ENCODE measurements at regions not wholly inside any gene's neighbourhood (a gene's known extent, or its start where the extent isn't known, plus 50 kb on each side); places are given as distances from the start of the nearest gene placed in this dataset.

- no peak for DNase-seq (ENCODE audit: low read depth in 4 of 6, low spot score in 6 of 6)
- Histone ChIP-seq H3K27ac (ENCODE audit: low read depth, low read length) (no peak overlapping the region), H3K9me3 (ENCODE audit: control insufficient read depth, insufficient read depth, low read length) (peaks cover 2% of the 10 kb centered on the region), H3K36me3 (ENCODE audit: control insufficient read depth, insufficient read depth, low read length) (no peaks in the 10 kb centered on the region), H3K4me3 (ENCODE audit: low read depth, low read length) (no peak overlapping the region), H3K27me3 (ENCODE audit: control insufficient read depth, insufficient read depth, low read length) (no peaks in the 10 kb centered on the region), H3K4me1 (ENCODE audit: control insufficient read depth, insufficient read depth, low read length) (no peaks in the 10 kb centered on the region)
These were observed 436.4 kb downstream of the RFC3 start for GRCh38 chr13:34254366-34254765.

GRCh38 chr13:34255711-34256110, 437.8 kb downstream of the RFC3 start:
- DNase-seq (ENCODE audit: low read depth in 4 of 6, low spot score in 6 of 6): no peak
- H3K9me3 ChIP-seq (ENCODE audit: control insufficient read depth, insufficient read depth, low read length): peaks cover 2% of the 10 kb centered on the region
- H3K36me3 ChIP-seq (ENCODE audit: control insufficient read depth, insufficient read depth, low read length): no peaks in the 10 kb centered on the region

DNA sequence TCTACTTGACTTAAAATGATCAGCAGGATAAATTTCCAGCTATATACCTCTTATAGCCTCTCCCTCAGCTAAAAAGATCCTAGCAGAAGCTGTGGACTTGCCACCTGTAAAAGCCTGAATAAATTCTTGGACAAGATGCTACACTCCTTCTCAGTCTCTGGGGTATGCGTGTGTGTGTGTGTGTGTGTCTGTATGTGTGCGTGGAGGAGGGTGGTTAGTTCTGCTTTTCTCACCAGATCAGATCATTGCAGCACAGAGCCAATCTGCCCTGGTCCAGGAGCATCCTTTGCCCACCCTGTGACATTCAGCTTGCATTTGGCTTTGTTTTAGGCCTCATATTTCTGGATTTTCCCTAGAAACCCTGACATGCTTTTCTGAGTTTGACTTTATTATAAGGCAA, 438.3 kb downstream of the RFC3 start:
- Histone ChIP-seq H3K27ac (ENCODE audit: low read depth, low read length) (no peak overlapping the region), H3K4me3 (ENCODE audit: low read depth, low read length) (no peak overlapping the region), H3K27me3 (ENCODE audit: control insufficient read depth, insufficient read depth, low read length) (no peaks in the 10 kb centered on the region), H3K36me3 (ENCODE audit: control insufficient read depth, insufficient read depth, low read length) (no peaks in the 10 kb centered on the region), H3K4me1 (ENCODE audit: control insufficient read depth, insufficient read depth, low read length) (no peaks in the 10 kb centered on the region), H3K9me3 (ENCODE audit: control insufficient read depth, insufficient read depth, low read length) (peaks cover 2% of the 10 kb centered on the region)
- WGBS (ENCODE audit: insufficient coverage): no CpG with 5 or more reads among the region's 2 CpGs
- no peak for DNase-seq (ENCODE audit: low read depth in 4 of 6, low spot score in 6 of 6)

More at GRCh38 chr13:34255711-34256110, 437.8 kb downstream of the RFC3 start:
- no peaks in the 10 kb centered on the region for H3K4me1 ChIP-seq (ENCODE audit: control insufficient read depth, insufficient read depth, low read length)
- 58% methylated on average over 2 of the region's 3 CpGs for WGBS (ENCODE audit: insufficient coverage)
- no peaks in the 10 kb centered on the region for H3K27me3 ChIP-seq (ENCODE audit: control insufficient read depth, insufficient read depth, low read length)
- H3K4me3 ChIP-seq (ENCODE audit: low read depth, low read length): no peak overlapping the region
- no peak overlapping the region for H3K27ac ChIP-seq (ENCODE audit: low read depth, low read length)

GRCh38 chr13:34257966-34258365, 440.0 kb downstream of the RFC3 start:
- Histone ChIP-seq H3K4me1 (ENCODE audit: control insufficient read depth, insufficient read depth, low read length) (no peaks in the 10 kb centered on the region), H3K36me3 (ENCODE audit: control insufficient read depth, insufficient read depth, low read length) (no peaks in the 10 kb centered on the region), H3K9me3 (ENCODE audit: control insufficient read depth, insufficient read depth, low read length) (peaks cover 2% of the 10 kb centered on the region), H3K27ac (ENCODE audit: low read depth, low read length) (no peak overlapping the region), H3K4me3 (ENCODE audit: low read depth, low read length) (no peak overlapping the region), H3K27me3 (ENCODE audit: control insufficient read depth, insufficient read depth, low read length) (no peaks in the 10 kb centered on the region)
- WGBS (ENCODE audit: insufficient coverage): no CpG with 5 or more reads among the region's 4 CpGs
- no peak for DNase-seq (ENCODE audit: low read depth in 4 of 6, low spot score in 6 of 6)

DNA sequence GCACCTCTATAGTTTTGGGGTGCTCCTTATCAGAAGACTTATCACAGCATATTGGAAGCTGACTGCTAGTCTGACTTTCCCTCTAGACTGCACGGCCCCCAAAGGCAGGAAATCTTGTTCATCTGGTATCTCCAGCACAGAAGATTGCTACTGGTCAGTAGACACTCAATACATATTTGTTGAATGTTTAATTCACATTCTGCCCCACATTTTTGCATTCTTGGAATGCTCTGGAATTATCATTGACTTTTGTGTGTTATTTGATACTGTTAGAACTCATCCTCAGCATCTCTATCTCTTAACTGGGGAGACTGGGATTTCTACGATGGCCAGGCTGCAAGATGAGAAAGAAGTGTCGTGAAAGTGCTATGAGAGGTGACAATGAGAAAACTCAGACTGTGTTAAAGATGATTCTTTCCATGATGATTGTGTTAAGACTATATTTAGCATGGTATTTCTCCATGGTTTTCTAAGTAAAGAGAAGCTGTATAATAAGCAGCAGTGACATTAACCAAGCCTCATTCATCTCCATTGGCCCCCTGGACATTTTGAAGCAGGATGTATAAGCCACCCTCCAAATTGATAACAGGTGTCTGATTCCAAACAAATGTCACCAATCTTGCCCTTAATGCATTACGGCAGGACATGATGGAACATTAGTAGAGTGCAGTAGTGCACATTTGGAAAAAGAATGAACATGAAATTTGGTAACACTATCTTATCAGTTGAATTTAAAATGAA, 440.9 kb downstream of the RFC3 start:
- no peaks in the 10 kb centered on the region for H3K4me1 ChIP-seq (ENCODE audit: control insufficient read depth, insufficient read depth, low read length)
- H3K27me3 ChIP-seq (ENCODE audit: control insufficient read depth, insufficient read depth, low read length): no peaks in the 10 kb centered on the region
- no peak overlapping the region for H3K27ac ChIP-seq (ENCODE audit: low read depth, low read length)
- no CpG with 5 or more reads among the region's 4 CpGs for WGBS (ENCODE audit: insufficient coverage)
- H3K9me3 ChIP-seq (ENCODE audit: control insufficient read depth, insufficient read depth, low read length): peaks cover 2% of the 10 kb centered on the region
- no peak overlapping the region for H3K4me3 ChIP-seq (ENCODE audit: low read depth, low read length)
- no peaks in the 10 kb centered on the region for H3K36me3 ChIP-seq (ENCODE audit: control insufficient read depth, insufficient read depth, low read length)
- peak in 1 of 6 donors; percentile 28 for DNase-seq (ENCODE audit: low read depth in 4 of 6, low spot score in 6 of 6)

- no peak overlapping the region for H3K27ac ChIP-seq (ENCODE audit: low read depth, low read length)
- H3K27me3 ChIP-seq (ENCODE audit: control insufficient read depth, insufficient read depth, low read length): no peaks in the 10 kb centered on the region
- 75% methylated on average over 3 of the region's 4 CpGs for WGBS (ENCODE audit: insufficient coverage)
- no peaks in the 10 kb centered on the region for H3K36me3 ChIP-seq (ENCODE audit: control insufficient read depth, insufficient read depth, low read length)
- no peaks in the 10 kb centered on the region for H3K9me3 ChIP-seq (ENCODE audit: control insufficient read depth, insufficient read depth, low read length)
- no peak for DNase-seq (ENCODE audit: low read depth in 4 of 6, low spot score in 6 of 6)
- no peak overlapping the region for H3K4me3 ChIP-seq (ENCODE audit: low read depth, low read length)
- no peaks in the 10 kb centered on the region for H3K4me1 ChIP-seq (ENCODE audit: control insufficient read depth, insufficient read depth, low read length)
These were observed 445.7 kb downstream of the RFC3 start for GRCh38 chr13:34263681-34264080.

DNA sequence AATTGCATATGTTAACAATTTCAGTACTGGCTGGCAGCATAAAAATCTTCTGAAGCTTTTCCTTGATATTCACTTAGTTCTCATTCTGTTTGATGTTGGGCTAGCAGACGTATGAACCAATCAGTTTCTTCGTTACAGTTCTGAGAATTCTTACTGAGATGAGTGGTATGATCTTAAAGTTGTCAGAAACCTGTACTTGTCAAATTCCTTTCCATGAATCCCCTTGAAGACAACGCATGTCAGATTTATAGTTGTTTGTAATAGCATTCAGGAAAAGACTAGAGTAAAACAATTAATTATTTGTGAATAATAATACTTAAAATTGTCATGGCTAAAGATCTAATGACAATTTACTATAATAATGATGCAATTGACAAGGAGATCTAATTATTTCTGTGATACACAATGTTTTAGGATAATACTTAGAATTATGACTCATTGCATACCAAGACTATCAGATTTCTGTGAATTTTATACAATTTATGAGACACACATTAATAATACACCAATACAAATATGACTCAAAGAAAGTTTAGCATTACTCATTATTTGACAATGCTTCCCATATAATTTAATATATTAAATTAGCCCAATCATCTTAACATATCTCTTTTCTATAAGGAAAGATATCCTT, 447.2 kb downstream of the RFC3 start:
- Histone ChIP-seq H3K9me3 (ENCODE audit: control insufficient read depth, insufficient read depth, low read length) (no peaks in the 10 kb centered on the region), H3K36me3 (ENCODE audit: control insufficient read depth, insufficient read depth, low read length) (no peaks in the 10 kb centered on the region), H3K27ac (ENCODE audit: low read depth, low read length) (no peak overlapping the region), H3K4me3 (ENCODE audit: low read depth, low read length) (no peak overlapping the region), H3K27me3 (ENCODE audit: control insufficient read depth, insufficient read depth, low read length) (no peaks in the 10 kb centered on the region), H3K4me1 (ENCODE audit: control insufficient read depth, insufficient read depth, low read length) (no peaks in the 10 kb centered on the region)
- no CpG with 5 or more reads among the region's 3 CpGs for WGBS (ENCODE audit: insufficient coverage)
- DNase-seq (ENCODE audit: low read depth in 4 of 6, low spot score in 6 of 6): no peak

GRCh38 chr13:34276764-34277163, 458.8 kb downstream of the RFC3 start:
- H3K27ac ChIP-seq (ENCODE audit: low read depth, low read length): no peak overlapping the region
- H3K27me3 ChIP-seq (ENCODE audit: control insufficient read depth, insufficient read depth, low read length): no peaks in the 10 kb centered on the region
- H3K4me1 ChIP-seq (ENCODE audit: control insufficient read depth, insufficient read depth, low read length): no peaks in the 10 kb centered on the region
- no peaks in the 10 kb centered on the region for H3K9me3 ChIP-seq (ENCODE audit: control insufficient read depth, insufficient read depth, low read length)
- no CpG with 5 or more reads among the region's 3 CpGs for WGBS (ENCODE audit: insufficient coverage)
- no peaks in the 10 kb centered on the region for H3K36me3 ChIP-seq (ENCODE audit: control insufficient read depth, insufficient read depth, low read length)
- H3K4me3 ChIP-seq (ENCODE audit: low read depth, low read length): no peak overlapping the region
- no peak for DNase-seq (ENCODE audit: low read depth in 4 of 6, low spot score in 6 of 6)

DNA sequence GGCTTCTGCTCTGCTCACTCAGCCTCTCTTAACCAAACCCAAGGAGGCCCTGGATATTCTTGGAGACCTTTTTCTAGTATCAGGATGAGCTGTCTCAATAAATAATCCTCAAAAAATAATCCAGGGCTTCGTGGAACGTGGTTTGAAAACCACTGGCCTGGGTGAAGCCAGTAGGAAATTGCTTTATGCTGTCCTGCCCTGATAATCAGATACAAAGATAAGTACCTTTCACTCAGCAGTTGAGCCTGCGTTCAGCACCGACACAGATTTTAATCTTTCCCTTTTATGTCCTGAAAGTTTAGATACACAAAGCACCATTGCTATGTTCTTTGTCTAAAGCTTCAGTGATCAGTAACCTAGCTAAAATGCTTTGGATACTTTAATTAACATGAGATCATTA, 460.0 kb downstream of the RFC3 start:
- DNase-seq (ENCODE audit: low read depth in 4 of 6, low spot score in 6 of 6): peak in 1 of 6 donors; percentile 6
- Histone ChIP-seq H3K4me3 (ENCODE audit: low read depth, low read length) (no peak overlapping the region), H3K9me3 (ENCODE audit: control insufficient read depth, insufficient read depth, low read length) (no peaks in the 10 kb centered on the region), H3K36me3 (ENCODE audit: control insufficient read depth, insufficient read depth, low read length) (no peaks in the 10 kb centered on the region), H3K4me1 (ENCODE audit: control insufficient read depth, insufficient read depth, low read length) (no peaks in the 10 kb centered on the region), H3K27me3 (ENCODE audit: control insufficient read depth, insufficient read depth, low read length) (no peaks in the 10 kb centered on the region), H3K27ac (ENCODE audit: low read depth, low read length) (no peak overlapping the region)
- no CpG with 5 or more reads among the region's 4 CpGs for WGBS (ENCODE audit: insufficient coverage)

DNA sequence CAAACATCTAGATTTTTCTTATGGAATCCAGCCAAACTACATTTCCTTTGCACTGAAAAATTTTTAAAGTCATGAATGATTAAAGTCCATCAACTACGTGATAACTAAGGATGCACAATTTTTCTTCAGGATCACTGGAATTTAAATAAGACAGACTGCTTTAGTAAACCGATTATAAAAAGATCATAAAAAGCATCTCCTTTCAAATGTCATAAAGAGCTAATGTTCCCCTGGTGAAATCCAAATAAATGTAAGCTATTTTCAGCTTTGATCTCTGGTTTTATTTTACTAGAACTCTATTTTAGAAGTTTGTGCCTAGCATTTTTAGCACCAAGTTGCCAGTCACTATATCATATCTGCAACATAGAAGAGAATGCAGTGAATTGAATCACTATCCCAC, 460.8 kb downstream of the RFC3 start:
- Histone ChIP-seq H3K27me3 (ENCODE audit: control insufficient read depth, insufficient read depth, low read length) (no peaks in the 10 kb centered on the region), H3K27ac (ENCODE audit: low read depth, low read length) (no peak overlapping the region), H3K9me3 (ENCODE audit: control insufficient read depth, insufficient read depth, low read length) (peaks cover 2% of the 10 kb centered on the region), H3K4me3 (ENCODE audit: low read depth, low read length) (no peak overlapping the region), H3K36me3 (ENCODE audit: control insufficient read depth, insufficient read depth, low read length) (no peaks in the 10 kb centered on the region), H3K4me1 (ENCODE audit: control insufficient read depth, insufficient read depth, low read length) (no peaks in the 10 kb centered on the region)
- no peak for DNase-seq (ENCODE audit: low read depth in 4 of 6, low spot score in 6 of 6)
- no CpG with 5 or more reads among the region's 2 CpGs for WGBS (ENCODE audit: insufficient coverage)

Measured in spinal cord (tissue), 9 donors.